GM19468 (cell line): ENCODE measurements at regions not wholly inside any gene's neighbourhood (a gene's known extent, or its start where the extent isn't known, plus 50 kb on each side); places are given as distances from the start of the nearest gene placed in this dataset.

Experiments
- ATAC-seq: cut with Tn5 transposase; IDR thresholded peaks from one replicate; pipeline ENCODE4 v1.9.1; 2021; ENCODE audit warnings: mild to moderate bottlenecking, moderate library complexity, moderate number of reproducible peaks; ENCODE audit not compliant: unreplicated experiment; ENCODE audit errors: extremely low read depth

- ATAC-seq = no peak
Measured at GRCh38 chr10:111247781-111248389, 171.1 kb downstream of the ADRA2A start.

- ATAC-seq = no peak
Measured at GRCh38 chr10:111249925-111250324, 173.1 kb downstream of the ADRA2A start.

- ATAC-seq = no peak
Measured at GRCh38 chr10:111261081-111261615, 184.3 kb downstream of the ADRA2A start.

- no peak for ATAC-seq
Measured at GRCh38 chr10:111265341-111265740, 188.5 kb downstream of the ADRA2A start.

DNA sequence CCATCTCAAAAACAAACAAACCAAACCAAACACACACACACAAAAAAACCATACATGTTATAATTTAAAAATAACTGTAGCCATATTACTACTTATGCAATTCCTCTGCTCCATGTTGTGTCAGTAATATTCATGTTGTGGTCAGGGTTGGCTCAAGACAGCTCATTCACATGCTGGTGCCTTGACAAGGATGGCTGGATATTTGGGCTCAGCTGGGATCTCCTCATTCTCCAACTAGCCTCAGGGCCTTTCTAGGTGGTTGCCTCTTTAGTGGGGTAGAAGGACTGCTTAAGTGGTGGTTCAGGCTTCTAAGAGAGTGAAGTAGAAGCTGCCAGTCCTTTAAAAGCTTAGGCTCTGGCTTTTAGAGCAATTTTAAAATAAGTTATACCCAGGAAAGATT lies 189.3 kb downstream of the ADRA2A start:
- ATAC-seq = no peak

DNA sequence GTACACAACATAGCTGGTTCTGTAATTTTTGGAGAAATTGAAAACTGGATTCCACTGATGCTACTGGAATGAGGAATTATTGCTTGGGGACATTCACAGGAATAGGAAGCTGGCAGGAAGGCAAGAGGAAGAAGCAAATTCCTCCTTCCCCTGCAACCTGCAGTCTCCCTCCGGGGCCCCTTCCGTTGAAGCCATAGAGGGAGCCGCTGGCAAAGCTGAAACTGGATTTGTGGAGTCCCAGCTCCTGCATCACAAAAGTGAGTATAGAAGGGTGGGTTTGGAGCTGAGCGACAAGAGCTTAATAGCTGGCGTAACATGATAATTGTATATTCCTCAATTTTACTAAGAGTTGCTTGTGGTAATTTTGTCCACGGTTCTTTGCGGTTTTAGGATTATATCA lies 190.8 kb downstream of the ADRA2A start:
- ATAC-seq = no peak

DNA sequence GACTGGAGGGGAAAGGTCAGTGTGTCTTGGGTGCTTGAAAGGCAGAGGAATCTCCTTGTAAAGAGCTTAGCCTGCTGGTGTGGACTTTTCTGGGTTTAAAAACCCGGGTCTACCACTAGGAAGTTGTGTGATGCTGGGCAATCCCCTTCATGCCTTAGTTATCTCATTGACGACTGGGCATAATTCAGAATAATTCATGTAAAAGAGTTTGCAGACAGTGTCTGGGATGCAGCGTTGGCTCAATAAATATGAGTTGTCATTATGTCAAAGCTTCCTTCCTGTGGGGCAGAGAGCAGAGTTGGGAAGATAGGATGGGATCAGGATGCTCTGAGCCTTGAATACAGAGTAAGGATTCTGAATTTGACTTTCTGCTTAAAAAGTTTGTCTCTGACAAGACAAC lies 196.4 kb downstream of the ADRA2A start:
- ATAC-seq = no peak

GRCh38 chr10:111273635-111274034 lies 196.8 kb downstream of the ADRA2A start:
- no peak for ATAC-seq

DNA sequence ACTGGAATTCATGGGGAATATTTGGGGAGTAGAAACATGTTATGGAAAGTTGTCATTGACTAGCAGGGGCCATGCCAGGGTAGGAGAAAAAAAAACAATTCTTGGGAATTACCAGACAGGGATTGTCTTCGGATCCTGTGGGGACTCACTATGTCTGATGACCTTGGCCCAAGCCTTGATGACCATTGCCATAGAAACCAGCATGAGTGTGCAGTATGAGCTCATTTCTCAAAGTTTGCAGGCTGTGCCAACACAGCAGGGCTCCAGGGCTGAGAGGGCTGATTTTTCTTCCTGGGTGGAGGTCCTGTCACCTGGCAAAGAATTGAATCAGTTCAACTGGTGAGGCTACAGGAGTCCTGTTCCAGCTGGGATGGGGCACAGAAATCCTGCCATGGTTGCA lies 198.3 kb downstream of the ADRA2A start:
- ATAC-seq = no peak

- ATAC-seq = no peak
Measured at GRCh38 chr10:111277661-111278060, 200.8 kb downstream of the ADRA2A start.

GRCh38 chr10:111278266-111278665 lies 201.4 kb downstream of the ADRA2A start:
- ATAC-seq = no peak

GRCh38 chr10:111281516-111281915 lies 204.7 kb downstream of the ADRA2A start:
- no peak for ATAC-seq

GRCh38 chr10:111289461-111289860 lies 212.6 kb downstream of the ADRA2A start:
- no peak for ATAC-seq

GRCh38 chr10:111290649-111291048 lies 213.8 kb downstream of the ADRA2A start:
- ATAC-seq = no peak

GRCh38 chr10:111295788-111296187 lies 219.0 kb downstream of the ADRA2A start:
- no peak for ATAC-seq

DNA sequence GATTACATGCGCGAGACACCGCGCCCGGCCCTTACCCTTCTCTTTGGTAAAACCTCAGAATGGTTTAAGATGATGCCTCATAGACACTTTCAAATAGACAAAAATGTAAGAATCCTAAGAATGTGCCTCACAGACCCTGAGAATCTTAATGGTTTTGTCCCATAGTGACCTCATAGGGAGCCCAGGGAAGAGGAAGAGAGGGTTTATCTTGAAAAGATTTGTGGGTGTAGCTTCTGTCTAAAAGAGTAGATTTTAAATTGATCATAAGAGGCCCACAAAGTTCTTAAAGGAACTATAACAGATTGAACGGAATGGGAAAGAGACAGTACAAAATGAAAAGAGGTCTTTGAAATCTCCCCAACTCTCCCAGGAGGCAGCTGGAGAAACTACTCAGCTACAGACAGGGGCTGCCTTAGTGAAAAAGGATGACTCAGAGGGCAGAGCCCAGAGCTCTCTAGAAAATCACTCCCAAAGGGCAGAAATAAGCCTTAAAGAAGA lies 220.6 kb downstream of the ADRA2A start:
- ATAC-seq = no peak

GRCh38 chr10:111298031-111298430 lies 221.2 kb downstream of the ADRA2A start:
- ATAC-seq = no peak

DNA sequence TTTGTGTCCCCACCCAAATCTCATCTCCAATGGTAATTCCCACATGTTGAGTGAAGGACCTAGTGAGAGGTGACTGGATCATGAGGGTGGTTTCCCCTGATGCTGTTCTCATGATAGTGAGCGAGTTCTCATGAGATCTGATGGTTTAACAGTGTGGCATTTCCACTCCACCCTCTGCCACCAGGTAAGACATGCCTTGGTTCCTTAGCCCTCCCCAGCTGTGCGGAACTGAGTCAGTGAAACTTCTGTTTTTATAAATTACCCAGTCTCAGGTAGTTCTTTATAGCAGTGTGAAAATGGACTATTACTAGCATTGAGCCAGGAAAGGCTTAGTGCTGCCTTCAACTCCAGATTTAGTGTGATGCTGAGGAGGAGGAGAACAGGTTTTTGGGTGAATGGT lies 222.2 kb downstream of the ADRA2A start:
- ATAC-seq = no peak

DNA sequence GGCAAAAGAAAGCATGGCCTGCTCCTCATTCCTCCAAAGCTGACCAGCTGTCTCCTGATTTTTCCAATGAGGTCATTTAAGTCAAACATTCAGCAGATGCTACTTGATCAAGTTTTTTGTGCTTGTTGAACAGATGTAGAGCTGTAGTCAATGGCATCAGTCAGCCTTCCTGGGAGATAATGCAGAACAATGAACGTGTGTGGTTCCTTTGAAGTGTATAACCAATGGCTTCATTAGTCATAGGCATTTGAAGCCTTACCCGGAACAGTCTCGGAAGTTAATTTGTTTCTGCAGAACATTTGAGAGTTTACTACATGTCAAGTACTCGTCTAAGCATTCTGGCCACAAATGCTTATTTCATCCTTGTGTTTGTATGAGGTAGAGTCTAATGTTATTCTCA lies 227.1 kb downstream of the ADRA2A start:
- ATAC-seq = no peak

DNA sequence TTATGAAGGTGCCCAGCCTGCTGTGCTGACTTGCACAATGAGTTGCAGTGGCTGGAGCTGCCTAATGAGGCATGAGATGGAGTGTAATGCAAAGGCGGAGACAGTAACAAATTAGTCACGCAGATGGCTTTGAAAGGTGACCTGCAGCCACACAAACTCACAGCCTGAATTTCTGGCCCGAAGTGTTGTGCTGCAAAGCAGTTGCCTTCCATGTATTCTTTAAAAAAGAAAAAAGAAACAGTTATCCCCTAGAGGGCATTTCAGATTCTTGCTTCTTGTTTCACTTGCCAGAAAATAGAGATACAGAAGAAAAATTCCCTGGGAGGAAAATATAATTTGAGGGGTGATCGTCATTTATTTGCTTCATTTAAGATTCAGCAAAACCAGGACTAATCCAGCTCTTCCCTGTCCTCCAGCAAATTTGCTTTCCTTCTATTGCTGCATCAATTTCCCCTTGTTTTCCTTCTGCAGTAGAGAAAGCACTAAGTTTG lies 239.9 kb downstream of the ADRA2A start:
- ATAC-seq = no peak

- no peak for ATAC-seq
Measured at GRCh38 chr10:111319866-111320265, 243.0 kb downstream of the ADRA2A start.

DNA sequence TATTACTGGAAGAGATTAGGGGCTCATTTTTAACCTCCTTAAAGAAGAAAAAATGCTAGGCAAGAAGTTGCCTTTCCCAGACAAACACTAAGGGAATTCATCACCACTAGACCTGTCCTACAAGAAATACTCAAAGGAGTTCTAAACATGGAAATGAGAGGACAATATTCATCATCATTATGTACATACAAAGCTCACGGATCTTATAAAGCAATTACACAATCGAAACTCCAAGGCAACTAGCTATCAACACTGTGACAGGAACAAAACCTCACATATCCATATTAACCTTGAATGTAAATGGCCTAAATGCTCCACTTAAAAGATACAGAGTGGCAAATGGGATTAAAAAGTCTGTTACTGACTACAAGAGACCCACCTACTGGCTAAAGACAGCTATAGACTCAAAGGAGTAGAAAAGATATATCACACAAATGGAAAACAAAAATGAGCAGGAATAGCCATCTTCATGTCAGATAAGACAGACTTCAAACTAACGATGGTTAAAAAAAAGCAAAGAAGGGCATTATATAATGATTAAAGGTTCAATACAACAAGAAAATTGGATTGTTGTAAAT lies 246.6 kb downstream of the ADRA2A start:
- no peak for ATAC-seq
